Heart left ventricle (tissue), 13 donors: ENCODE measurements at regions not wholly inside any gene's neighbourhood (a gene's known extent, or its start where the extent isn't known, plus 50 kb on each side); places are given as distances from the start of the nearest gene placed in this dataset.

Experiments used
- POLR2A ChIP-seq, 2 donors: fragments of 450-650 bp; IDR thresholded peaks; one replicate each; pipeline ENCODE4 v1.6.1; 2017; ENCODE audit warnings: antibody characterized with exemption in 2 of 2, mild to moderate bottlenecking in 2 of 2, moderate library complexity in 2 of 2
- TF ChIP-seq, protein P1 (sequence below), 12 donors: fragments of 200-600 bp; sonication (generic) in 4 of 12; IDR thresholded peaks; one replicate each; pipeline versions ENCODE4 v1.5.0 to v1.8.0; 2018 to 2022; ENCODE audit warnings: antibody characterized with exemption in 12 of 12, mild to moderate bottlenecking in 5 of 12
- donor health status: ischemic (EF 13 %, LVEDD 7.1; RV severe dilation, severe dysfunction).
- donor health status: DM: no; HTN: yes; CAD: no.
- donor health status: DM: no; HTN: no; CAD: no.
- donor health status: ischemic (EF 25% LVEDD 6.9; RV normal size, moderate dysfunction).
- donor health status: ischemic (EF 25% LVEDD 5.7; RV mildly dilated, moderate dysfunction).
- donor health status: ischemic (EF 35%, LVEDD 5.7; RV mildly dilated, moderate dysfunction).
- donor health status: nonischemic (EF 11% LVEDD 7.7; RV severe dilation, severe dysfunction).
- donor health status: DM: yes; HTN: yes; CAD: no.
- donor health status: PGD.
- donor health status: ischemic (EF 29% LVEDD 5.4; RV normal size, mild dysfunction).
- donor health status: nonischemic (EF 23%, LVEDD 6.1; RV moderate dilation, normal function).

DNA sequence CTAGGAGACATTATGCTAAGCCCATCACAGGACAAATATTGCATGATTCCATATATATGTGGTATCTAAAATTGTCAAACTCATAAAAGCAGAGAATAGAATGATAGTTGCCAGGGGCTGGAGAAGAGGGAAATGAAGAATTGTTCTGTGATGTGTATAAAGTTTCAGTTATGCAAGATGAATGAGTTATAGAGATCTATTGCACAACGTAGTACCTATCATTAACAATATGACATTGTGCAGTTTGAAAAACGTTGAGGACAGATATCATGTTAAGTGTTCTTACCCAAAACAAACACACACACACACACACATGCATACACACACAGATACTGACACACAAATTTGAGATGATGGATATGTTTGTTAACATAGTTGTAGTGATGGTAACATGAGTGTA lies 871.6 kb upstream of the GOT2 start:
- TF ChIP-seq, protein P1, sequence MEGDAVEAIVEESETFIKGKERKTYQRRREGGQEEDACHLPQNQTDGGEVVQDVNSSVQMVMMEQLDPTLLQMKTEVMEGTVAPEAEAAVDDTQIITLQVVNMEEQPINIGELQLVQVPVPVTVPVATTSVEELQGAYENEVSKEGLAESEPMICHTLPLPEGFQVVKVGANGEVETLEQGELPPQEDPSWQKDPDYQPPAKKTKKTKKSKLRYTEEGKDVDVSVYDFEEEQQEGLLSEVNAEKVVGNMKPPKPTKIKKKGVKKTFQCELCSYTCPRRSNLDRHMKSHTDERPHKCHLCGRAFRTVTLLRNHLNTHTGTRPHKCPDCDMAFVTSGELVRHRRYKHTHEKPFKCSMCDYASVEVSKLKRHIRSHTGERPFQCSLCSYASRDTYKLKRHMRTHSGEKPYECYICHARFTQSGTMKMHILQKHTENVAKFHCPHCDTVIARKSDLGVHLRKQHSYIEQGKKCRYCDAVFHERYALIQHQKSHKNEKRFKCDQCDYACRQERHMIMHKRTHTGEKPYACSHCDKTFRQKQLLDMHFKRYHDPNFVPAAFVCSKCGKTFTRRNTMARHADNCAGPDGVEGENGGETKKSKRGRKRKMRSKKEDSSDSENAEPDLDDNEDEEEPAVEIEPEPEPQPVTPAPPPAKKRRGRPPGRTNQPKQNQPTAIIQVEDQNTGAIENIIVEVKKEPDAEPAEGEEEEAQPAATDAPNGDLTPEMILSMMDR (IDR thresholded peaks at IDR 0.05), result no peak
- no peak for TF ChIP-seq POLR2A (IDR thresholded peaks at IDR 0.05)
